Panc1 (cell line): ENCODE measurements at regions not wholly inside any gene's neighbourhood (a gene's known extent, or its start where the extent isn't known, plus 50 kb on each side); places are given as distances from the start of the nearest gene placed in this dataset.

Experiments
- POLR2AphosphoS5 ChIP-seq: IDR thresholded peaks from 2 replicates; pipeline ENCODE4 v1.6.1; 2012; ENCODE audit warnings: mild to moderate bottlenecking, low read depth, low read length, moderate library complexity
- TF ChIP-seq, protein P1 (sequence below): fragments of 450-650 bp; IDR thresholded peaks from 2 replicates; pipeline ENCODE4 v1.5.1; 2017; ENCODE audit warnings: mild to moderate bottlenecking
- TF ChIP-seq, protein P2 (sequence below), 2 experiments: IDR thresholded peaks; 2 replicates each; pipeline ENCODE4 v1.6.1; 2011 to 2012; ENCODE audit warnings: low read depth in 2 of 2, control low read depth in 1 of 2, low read length in 1 of 2, mild to moderate bottlenecking in 1 of 2, moderate library complexity in 1 of 2; ENCODE audit not compliant: insufficient read depth in 1 of 2

- TF ChIP-seq, protein P1, sequence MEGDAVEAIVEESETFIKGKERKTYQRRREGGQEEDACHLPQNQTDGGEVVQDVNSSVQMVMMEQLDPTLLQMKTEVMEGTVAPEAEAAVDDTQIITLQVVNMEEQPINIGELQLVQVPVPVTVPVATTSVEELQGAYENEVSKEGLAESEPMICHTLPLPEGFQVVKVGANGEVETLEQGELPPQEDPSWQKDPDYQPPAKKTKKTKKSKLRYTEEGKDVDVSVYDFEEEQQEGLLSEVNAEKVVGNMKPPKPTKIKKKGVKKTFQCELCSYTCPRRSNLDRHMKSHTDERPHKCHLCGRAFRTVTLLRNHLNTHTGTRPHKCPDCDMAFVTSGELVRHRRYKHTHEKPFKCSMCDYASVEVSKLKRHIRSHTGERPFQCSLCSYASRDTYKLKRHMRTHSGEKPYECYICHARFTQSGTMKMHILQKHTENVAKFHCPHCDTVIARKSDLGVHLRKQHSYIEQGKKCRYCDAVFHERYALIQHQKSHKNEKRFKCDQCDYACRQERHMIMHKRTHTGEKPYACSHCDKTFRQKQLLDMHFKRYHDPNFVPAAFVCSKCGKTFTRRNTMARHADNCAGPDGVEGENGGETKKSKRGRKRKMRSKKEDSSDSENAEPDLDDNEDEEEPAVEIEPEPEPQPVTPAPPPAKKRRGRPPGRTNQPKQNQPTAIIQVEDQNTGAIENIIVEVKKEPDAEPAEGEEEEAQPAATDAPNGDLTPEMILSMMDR, result no peak
- no peak for TF ChIP-seq POLR2AphosphoS5
- TF ChIP-seq, protein P2, sequence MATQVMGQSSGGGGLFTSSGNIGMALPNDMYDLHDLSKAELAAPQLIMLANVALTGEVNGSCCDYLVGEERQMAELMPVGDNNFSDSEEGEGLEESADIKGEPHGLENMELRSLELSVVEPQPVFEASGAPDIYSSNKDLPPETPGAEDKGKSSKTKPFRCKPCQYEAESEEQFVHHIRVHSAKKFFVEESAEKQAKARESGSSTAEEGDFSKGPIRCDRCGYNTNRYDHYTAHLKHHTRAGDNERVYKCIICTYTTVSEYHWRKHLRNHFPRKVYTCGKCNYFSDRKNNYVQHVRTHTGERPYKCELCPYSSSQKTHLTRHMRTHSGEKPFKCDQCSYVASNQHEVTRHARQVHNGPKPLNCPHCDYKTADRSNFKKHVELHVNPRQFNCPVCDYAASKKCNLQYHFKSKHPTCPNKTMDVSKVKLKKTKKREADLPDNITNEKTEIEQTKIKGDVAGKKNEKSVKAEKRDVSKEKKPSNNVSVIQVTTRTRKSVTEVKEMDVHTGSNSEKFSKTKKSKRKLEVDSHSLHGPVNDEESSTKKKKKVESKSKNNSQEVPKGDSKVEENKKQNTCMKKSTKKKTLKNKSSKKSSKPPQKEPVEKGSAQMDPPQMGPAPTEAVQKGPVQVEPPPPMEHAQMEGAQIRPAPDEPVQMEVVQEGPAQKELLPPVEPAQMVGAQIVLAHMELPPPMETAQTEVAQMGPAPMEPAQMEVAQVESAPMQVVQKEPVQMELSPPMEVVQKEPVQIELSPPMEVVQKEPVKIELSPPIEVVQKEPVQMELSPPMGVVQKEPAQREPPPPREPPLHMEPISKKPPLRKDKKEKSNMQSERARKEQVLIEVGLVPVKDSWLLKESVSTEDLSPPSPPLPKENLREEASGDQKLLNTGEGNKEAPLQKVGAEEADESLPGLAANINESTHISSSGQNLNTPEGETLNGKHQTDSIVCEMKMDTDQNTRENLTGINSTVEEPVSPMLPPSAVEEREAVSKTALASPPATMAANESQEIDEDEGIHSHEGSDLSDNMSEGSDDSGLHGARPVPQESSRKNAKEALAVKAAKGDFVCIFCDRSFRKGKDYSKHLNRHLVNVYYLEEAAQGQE (IDR thresholded peaks at IDR 0.05; ENCODE audit: insufficient read depth in 1 of 2, low read depth in 2 of 2, low read length in 1 of 2), result no peak
Observed at GRCh38 chr14:54216827-54217226, 180.0 kb upstream of the CDKN3 start.
